ENCODE measurements at regions not wholly inside any gene's neighbourhood (a gene's known extent, or its start where the extent isn't known, plus 50 kb on each side); places are given as distances from the start of the nearest gene placed in this dataset.

GRCh38 chr1:184810735-184811343 is 56.2 kb upstream of the EDEM3 start:
- H3K4me3 ChIP-seq (replicated peaks; ENCODE audit: low read depth, low read length) = no peak overlapping the region
- TF ChIP-seq CTCF (IDR thresholded peaks at IDR 0.05; ENCODE audit: low read length, missing control alignments) = no peak
- DNase-seq (ENCODE audit: low read depth) = no peak

GRCh38 chr1:184806296-184806721 is 51.7 kb upstream of the EDEM3 start:
- no peak for DNase-seq (ENCODE audit: low read depth)
- no peak overlapping the region for H3K4me3 ChIP-seq (replicated peaks; ENCODE audit: low read depth, low read length)
- TF ChIP-seq CTCF (IDR thresholded peaks at IDR 0.05; ENCODE audit: low read length, missing control alignments) = no peak

- H3K4me3 ChIP-seq (replicated peaks; ENCODE audit: low read depth, low read length) = no peak overlapping the region
- DNase-seq (ENCODE audit: low read depth) = peak; percentile 93
- peak; percentile 96 for TF ChIP-seq CTCF (IDR thresholded peaks at IDR 0.05; ENCODE audit: low read length, missing control alignments)
Measured at GRCh38 chr1:184805667-184806295, 51.1 kb upstream of the EDEM3 start.

Measured in fibroblast of pulmonary artery (primary cell).